ENCODE measurements at regions not wholly inside any gene's neighbourhood (a gene's known extent, or its start where the extent isn't known, plus 50 kb on each side); places are given as distances from the start of the nearest gene placed in this dataset.

- no peaks in the 10 kb centered on the region for H3K27me3 ChIP-seq (ENCODE audit: insufficient read depth, low read depth, low read length)
- H4K20me1 ChIP-seq (ENCODE audit: insufficient read depth) = no peaks in the 10 kb centered on the region
- no peaks in the 10 kb centered on the region for H3K9me3 ChIP-seq (ENCODE audit: low read length)
- H3F3A ChIP-seq (ENCODE audit: insufficient read depth, low read length, poor library complexity, severe bottlenecking) = no peaks in the 10 kb centered on the region
- H2AFZ ChIP-seq (ENCODE audit: low read depth, low read length) = no peak overlapping the region
- H3K4me3 ChIP-seq (ENCODE audit: low read length) = no peak overlapping the region
- no peak overlapping the region for H3K27ac ChIP-seq (ENCODE audit: low read length)
- H3K9me2 ChIP-seq (ENCODE audit: insufficient read depth, low read length) = no peaks in the 10 kb centered on the region
- no peaks in the 10 kb centered on the region for H3K36me3 ChIP-seq (ENCODE audit: insufficient read depth, low read length)
- TF ChIP-seq EZH2 (IDR thresholded peaks at IDR 0.05; ENCODE audit: borderline replicate concordance, insufficient read depth, low read length, poor library complexity, severe bottlenecking) (no peak), SMC3 (conservative IDR thresholded peaks at IDR 0.05; ENCODE audit: poor library complexity) (no peak), POLR2AphosphoS5 (IDR thresholded peaks at IDR 0.05) (no peak), REST (IDR thresholded peaks at IDR 0.05; ENCODE audit: borderline replicate concordance) (no peak), CTCF (IDR thresholded peaks at IDR 0.05; ENCODE audit: poor library complexity, severe bottlenecking) (no peak), MXI1 (conservative IDR thresholded peaks at IDR 0.05; ENCODE audit: poor library complexity, severe bottlenecking) (no peak), EP300 (conservative IDR thresholded peaks at IDR 0.05; ENCODE audit: poor library complexity, severe bottlenecking) (no peak), RAD21 (conservative IDR thresholded peaks at IDR 0.05) (no peak), TAF1 (IDR thresholded peaks at IDR 0.05; ENCODE audit: low read depth) (no peak)
- no peaks in the 10 kb centered on the region for H3K79me2 ChIP-seq (replicated peaks; ENCODE audit: insufficient read depth, low read length)
- no peak overlapping the region for H3K4me2 ChIP-seq (ENCODE audit: low read length)
- H3K9ac ChIP-seq (ENCODE audit: low read length) = no peak overlapping the region
Observed at GRCh38 chr6:4350567-4351519, 215.5 kb upstream of the ECI2 start.

GRCh38 chr6:4349931-4350330 is 214.6 kb upstream of the ECI2 start:
- Histone ChIP-seq H3F3A (ENCODE audit: insufficient read depth, low read length, poor library complexity, severe bottlenecking) (no peaks in the 10 kb centered on the region), H3K79me2 (replicated peaks; ENCODE audit: insufficient read depth, low read length) (no peaks in the 10 kb centered on the region), H3K9ac (ENCODE audit: low read length) (no peak overlapping the region), H3K27me3 (ENCODE audit: insufficient read depth, low read depth, low read length) (no peaks in the 10 kb centered on the region), H2AFZ (ENCODE audit: low read depth, low read length) (no peak overlapping the region), H3K9me2 (ENCODE audit: insufficient read depth, low read length) (no peaks in the 10 kb centered on the region), H3K9me3 (ENCODE audit: low read length) (no peaks in the 10 kb centered on the region), H3K27ac (ENCODE audit: low read length) (no peak overlapping the region), H3K4me3 (ENCODE audit: low read length) (no peak overlapping the region), H3K36me3 (ENCODE audit: insufficient read depth, low read length) (no peaks in the 10 kb centered on the region), H3K4me2 (ENCODE audit: low read length) (no peak overlapping the region), H4K20me1 (ENCODE audit: insufficient read depth) (no peaks in the 10 kb centered on the region)
- no peak for TF ChIP-seq TAF1 (IDR thresholded peaks at IDR 0.05; ENCODE audit: low read depth)
- TF ChIP-seq REST (IDR thresholded peaks at IDR 0.05; ENCODE audit: borderline replicate concordance) = no peak
- no peak for TF ChIP-seq SMC3 (conservative IDR thresholded peaks at IDR 0.05; ENCODE audit: poor library complexity)
- no peak for TF ChIP-seq RAD21 (conservative IDR thresholded peaks at IDR 0.05)
- no peak for TF ChIP-seq MXI1 (conservative IDR thresholded peaks at IDR 0.05; ENCODE audit: poor library complexity, severe bottlenecking)
- no peak for TF ChIP-seq EZH2 (IDR thresholded peaks at IDR 0.05; ENCODE audit: borderline replicate concordance, insufficient read depth, low read length, poor library complexity, severe bottlenecking)
- TF ChIP-seq CTCF (IDR thresholded peaks at IDR 0.05; ENCODE audit: poor library complexity, severe bottlenecking) = no peak
- no peak for TF ChIP-seq POLR2AphosphoS5 (IDR thresholded peaks at IDR 0.05)
- TF ChIP-seq EP300 (conservative IDR thresholded peaks at IDR 0.05; ENCODE audit: poor library complexity, severe bottlenecking) = no peak
